ENCODE measurements at regions not wholly inside any gene's neighbourhood (a gene's known extent, or its start where the extent isn't known, plus 50 kb on each side); places are given as distances from the start of the nearest gene placed in this dataset.

GRCh38 chr2:120963997-120964705 is 228.5 kb downstream of the GLI2 start:
- H3K36me3 ChIP-seq (ENCODE audit: insufficient read depth, low read length): peaks cover 14% of the 10 kb centered on the region
- no peak overlapping the region for H3K9ac ChIP-seq (ENCODE audit: low read depth, low read length)
- no peaks in the 10 kb centered on the region for H3K4me1 ChIP-seq (ENCODE audit: control insufficient read depth, insufficient read depth, low read length)
- H3K4me2 ChIP-seq (ENCODE audit: low read length): no peak overlapping the region
- H3K9me3 ChIP-seq (replicated peaks; ENCODE audit: low read length): no peaks in the 10 kb centered on the region
- no peak overlapping the region for H3K4me3 ChIP-seq (ENCODE audit: low read length)
- H3K27me3 ChIP-seq (ENCODE audit: control insufficient read depth, insufficient read depth, low read length): no peaks in the 10 kb centered on the region

- Histone ChIP-seq H3K27me3 (ENCODE audit: control insufficient read depth, insufficient read depth, low read length) (no peaks in the 10 kb centered on the region), H3K4me2 (ENCODE audit: low read length) (no peak overlapping the region), H3K9me3 (replicated peaks; ENCODE audit: low read length) (no peaks in the 10 kb centered on the region)
These were observed 229.2 kb downstream of the GLI2 start for GRCh38 chr2:120964819-120965218.

GRCh38 chr2:120966510-120967254 is 231.0 kb downstream of the GLI2 start:
- H3K36me3 ChIP-seq (ENCODE audit: insufficient read depth, low read length): peaks cover 29% of the 10 kb centered on the region
- H3K4me2 ChIP-seq (ENCODE audit: low read length): no peak overlapping the region
- no peak overlapping the region for H3K4me3 ChIP-seq (ENCODE audit: low read length)
- H3K27me3 ChIP-seq (ENCODE audit: control insufficient read depth, insufficient read depth, low read length): no peaks in the 10 kb centered on the region
- no peak overlapping the region for H3K9ac ChIP-seq (ENCODE audit: low read depth, low read length)
- no peaks in the 10 kb centered on the region for H3K4me1 ChIP-seq (ENCODE audit: control insufficient read depth, insufficient read depth, low read length)
- no peaks in the 10 kb centered on the region for H3K9me3 ChIP-seq (replicated peaks; ENCODE audit: low read length)

More at GRCh38 chr2:120964819-120965218, 229.2 kb downstream of the GLI2 start:
- Histone ChIP-seq H3K4me3 (ENCODE audit: low read length) (no peak overlapping the region), H3K36me3 (ENCODE audit: insufficient read depth, low read length) (peaks cover 20% of the 10 kb centered on the region), H3K9ac (ENCODE audit: low read depth, low read length) (no peak overlapping the region), H3K4me1 (ENCODE audit: control insufficient read depth, insufficient read depth, low read length) (no peaks in the 10 kb centered on the region)

- no peaks in the 10 kb centered on the region for H3K9me3 ChIP-seq (replicated peaks; ENCODE audit: low read length)
- H3K4me2 ChIP-seq (ENCODE audit: low read length): no peak overlapping the region
- H3K9ac ChIP-seq (ENCODE audit: low read depth, low read length): no peak overlapping the region
- no peak overlapping the region for H3K4me3 ChIP-seq (ENCODE audit: low read length)
- peaks cover 44% of the 10 kb centered on the region for H3K36me3 ChIP-seq (ENCODE audit: insufficient read depth, low read length)
- no peaks in the 10 kb centered on the region for H3K27me3 ChIP-seq (ENCODE audit: control insufficient read depth, insufficient read depth, low read length)
- H3K4me1 ChIP-seq (ENCODE audit: control insufficient read depth, insufficient read depth, low read length): no peaks in the 10 kb centered on the region
These were observed 232.8 kb downstream of the GLI2 start for GRCh38 chr2:120968307-120969015.

GRCh38 chr2:120969613-120970355 is 234.1 kb downstream of the GLI2 start:
- Histone ChIP-seq H3K27me3 (ENCODE audit: control insufficient read depth, insufficient read depth, low read length) (no peaks in the 10 kb centered on the region), H3K9me3 (replicated peaks; ENCODE audit: low read length) (no peaks in the 10 kb centered on the region), H3K4me1 (ENCODE audit: control insufficient read depth, insufficient read depth, low read length) (no peaks in the 10 kb centered on the region), H3K9ac (ENCODE audit: low read depth, low read length) (no peak overlapping the region), H3K4me2 (ENCODE audit: low read length) (no peak overlapping the region), H3K36me3 (ENCODE audit: insufficient read depth, low read length) (peaks cover 46% of the 10 kb centered on the region), H3K4me3 (ENCODE audit: low read length) (no peak overlapping the region)

GRCh38 chr2:120971866-120972265 is 236.2 kb downstream of the GLI2 start:
- Histone ChIP-seq H3K4me1 (ENCODE audit: control insufficient read depth, insufficient read depth, low read length) (no peaks in the 10 kb centered on the region), H3K9me3 (replicated peaks; ENCODE audit: low read length) (no peaks in the 10 kb centered on the region), H3K4me2 (ENCODE audit: low read length) (no peak overlapping the region), H3K9ac (ENCODE audit: low read depth, low read length) (no peak overlapping the region), H3K36me3 (ENCODE audit: insufficient read depth, low read length) (peaks cover 65% of the 10 kb centered on the region), H3K4me3 (ENCODE audit: low read length) (no peak overlapping the region), H3K27me3 (ENCODE audit: control insufficient read depth, insufficient read depth, low read length) (no peaks in the 10 kb centered on the region)

- H3K36me3 ChIP-seq (ENCODE audit: insufficient read depth, low read length): peaks cover 65% of the 10 kb centered on the region
- no peak overlapping the region for H3K4me2 ChIP-seq (ENCODE audit: low read length)
- H3K4me1 ChIP-seq (ENCODE audit: control insufficient read depth, insufficient read depth, low read length): no peaks in the 10 kb centered on the region
- H3K9me3 ChIP-seq (replicated peaks; ENCODE audit: low read length): no peaks in the 10 kb centered on the region
- no peaks in the 10 kb centered on the region for H3K27me3 ChIP-seq (ENCODE audit: control insufficient read depth, insufficient read depth, low read length)
- no peak overlapping the region for H3K9ac ChIP-seq (ENCODE audit: low read depth, low read length)
- no peak overlapping the region for H3K4me3 ChIP-seq (ENCODE audit: low read length)
These were observed 236.6 kb downstream of the GLI2 start for GRCh38 chr2:120972286-120972685.

- H3K9ac ChIP-seq (ENCODE audit: low read depth, low read length): no peak overlapping the region
- no peak overlapping the region for H3K4me3 ChIP-seq (ENCODE audit: low read length)
- peaks cover 70% of the 10 kb centered on the region for H3K36me3 ChIP-seq (ENCODE audit: insufficient read depth, low read length)
- no peaks in the 10 kb centered on the region for H3K9me3 ChIP-seq (replicated peaks; ENCODE audit: low read length)
- no peak overlapping the region for H3K4me2 ChIP-seq (ENCODE audit: low read length)
- no peaks in the 10 kb centered on the region for H3K27me3 ChIP-seq (ENCODE audit: control insufficient read depth, insufficient read depth, low read length)
- H3K4me1 ChIP-seq (ENCODE audit: control insufficient read depth, insufficient read depth, low read length): no peaks in the 10 kb centered on the region
These were observed 237.5 kb downstream of the GLI2 start for GRCh38 chr2:120973196-120973595.

GRCh38 chr2:120974950-120975349 is 239.3 kb downstream of the GLI2 start:
- no peaks in the 10 kb centered on the region for H3K4me1 ChIP-seq (ENCODE audit: control insufficient read depth, insufficient read depth, low read length)
- no peaks in the 10 kb centered on the region for H3K27me3 ChIP-seq (ENCODE audit: control insufficient read depth, insufficient read depth, low read length)
- no peak overlapping the region for H3K4me3 ChIP-seq (ENCODE audit: low read length)
- no peaks in the 10 kb centered on the region for H3K9me3 ChIP-seq (replicated peaks; ENCODE audit: low read length)
- H3K4me2 ChIP-seq (ENCODE audit: low read length): no peak overlapping the region
- H3K36me3 ChIP-seq (ENCODE audit: insufficient read depth, low read length): peaks cover 65% of the 10 kb centered on the region
- H3K9ac ChIP-seq (ENCODE audit: low read depth, low read length): no peak overlapping the region

- no peak overlapping the region for H3K4me3 ChIP-seq (ENCODE audit: low read length)
- peaks cover 51% of the 10 kb centered on the region for H3K36me3 ChIP-seq (ENCODE audit: insufficient read depth, low read length)
- H3K27me3 ChIP-seq (ENCODE audit: control insufficient read depth, insufficient read depth, low read length): no peaks in the 10 kb centered on the region
- H3K4me2 ChIP-seq (ENCODE audit: low read length): no peak overlapping the region
- H3K9me3 ChIP-seq (replicated peaks; ENCODE audit: low read length): no peaks in the 10 kb centered on the region
- no peak overlapping the region for H3K9ac ChIP-seq (ENCODE audit: low read depth, low read length)
- H3K4me1 ChIP-seq (ENCODE audit: control insufficient read depth, insufficient read depth, low read length): no peaks in the 10 kb centered on the region
These were observed 241.0 kb downstream of the GLI2 start for GRCh38 chr2:120976501-120977307.

All from skeletal muscle satellite cell (primary cell).